Loucy (cell line): ENCODE measurements at regions not wholly inside any gene's neighbourhood (a gene's known extent, or its start where the extent isn't known, plus 50 kb on each side); places are given as distances from the start of the nearest gene placed in this dataset.

ENCODE experiments used
- H2AFZ ChIP-seq: fragments of 200-600 bp; sonication (generic); 2 replicates; pipeline ENCODE4 v1.6.0; 2016; ENCODE audit warnings: antibody characterized with exemption, mild to moderate bottlenecking, low read length, moderate library complexity
- H3F3A ChIP-seq: fragments of 200-600 bp; 2 replicates; pipeline ENCODE4 v1.6.0; 2016; ENCODE audit warnings: antibody characterized with exemption, low read depth, mild to moderate bottlenecking
- H3K27me3 ChIP-seq: fragments of 200-600 bp; sonication (generic); 2 replicates; pipeline ENCODE4 v1.6.1; 2014; ENCODE audit warnings: low read length, mild to moderate bottlenecking; ENCODE audit not compliant: insufficient read depth, poor library complexity, severe bottlenecking
- H3K36me3 ChIP-seq: fragments of 200-600 bp; sonication (generic); 2 replicates; pipeline ENCODE4 v1.6.1; 2016; ENCODE audit warnings: low read length; ENCODE audit not compliant: insufficient read depth
- H3K4me1 ChIP-seq: fragments of 200-600 bp; sonication (generic); 2 replicates; pipeline ENCODE4 v1.5.1; 2014; ENCODE audit warnings: low read length, mild to moderate bottlenecking; ENCODE audit not compliant: insufficient read depth, poor library complexity, severe bottlenecking
- H3K4me2 ChIP-seq: fragments of 200-600 bp; sonication (generic); 2 replicates; pipeline ENCODE4 v1.6.0; 2014; ENCODE audit warnings: antibody characterized with exemption, low read length, low read depth, mild to moderate bottlenecking; ENCODE audit not compliant: poor library complexity, severe bottlenecking
- H3K4me3 ChIP-seq: fragments of 200-600 bp; sonication (generic); 2 replicates; pipeline ENCODE4 v1.5.1; 2014; ENCODE audit warnings: low read length, mild to moderate bottlenecking, mixed read lengths; ENCODE audit not compliant: poor library complexity, severe bottlenecking
- H3K79me2 ChIP-seq: fragments of 200-600 bp; sonication (generic); 2 replicates; pipeline ENCODE4 v1.6.1; 2014; ENCODE audit warnings: low read length; ENCODE audit not compliant: insufficient read depth
- H3K9ac ChIP-seq: fragments of 200-600 bp; sonication (generic); 2 replicates; pipeline ENCODE4 v1.6.0; 2014; ENCODE audit warnings: mild to moderate bottlenecking, low read depth, low read length, moderate library complexity; ENCODE audit not compliant: poor library complexity, severe bottlenecking
- H3K9me2 ChIP-seq: fragments of 200-600 bp; sonication (generic); replicated peaks from 2 replicates; pipeline ENCODE4 v1.6.1; 2016; ENCODE audit warnings: low read depth, low read length, mixed read lengths
- H3K9me3 ChIP-seq: fragments of 200-600 bp; sonication (generic); 2 replicates; pipeline ENCODE4 v1.6.1; 2014; ENCODE audit warnings: mild to moderate bottlenecking, antibody characterized with exemption, low read length, low read depth; ENCODE audit not compliant: insufficient read depth
- H4K20me1 ChIP-seq: fragments of 200-600 bp; sonication (generic); 2 replicates; pipeline ENCODE4 v1.6.0; 2014; ENCODE audit warnings: antibody characterized with exemption, low read length, mild to moderate bottlenecking; ENCODE audit not compliant: insufficient read depth, poor library complexity, severe bottlenecking
- CTCF ChIP-seq: fragments of 200-600 bp; sonication (generic); conservative IDR thresholded peaks from 2 replicates; pipeline ENCODE4 v1.5.1; 2014; ENCODE audit warnings: mild to moderate bottlenecking, antibody characterized with exemption, low read length
- EZH2phosphoT487 ChIP-seq: fragments of 200-600 bp; IDR thresholded peaks from 2 replicates; pipeline ENCODE4 v1.6.1; 2018; ENCODE audit warnings: antibody characterized with exemption, mild to moderate bottlenecking, moderate library complexity, borderline replicate concordance

DNA sequence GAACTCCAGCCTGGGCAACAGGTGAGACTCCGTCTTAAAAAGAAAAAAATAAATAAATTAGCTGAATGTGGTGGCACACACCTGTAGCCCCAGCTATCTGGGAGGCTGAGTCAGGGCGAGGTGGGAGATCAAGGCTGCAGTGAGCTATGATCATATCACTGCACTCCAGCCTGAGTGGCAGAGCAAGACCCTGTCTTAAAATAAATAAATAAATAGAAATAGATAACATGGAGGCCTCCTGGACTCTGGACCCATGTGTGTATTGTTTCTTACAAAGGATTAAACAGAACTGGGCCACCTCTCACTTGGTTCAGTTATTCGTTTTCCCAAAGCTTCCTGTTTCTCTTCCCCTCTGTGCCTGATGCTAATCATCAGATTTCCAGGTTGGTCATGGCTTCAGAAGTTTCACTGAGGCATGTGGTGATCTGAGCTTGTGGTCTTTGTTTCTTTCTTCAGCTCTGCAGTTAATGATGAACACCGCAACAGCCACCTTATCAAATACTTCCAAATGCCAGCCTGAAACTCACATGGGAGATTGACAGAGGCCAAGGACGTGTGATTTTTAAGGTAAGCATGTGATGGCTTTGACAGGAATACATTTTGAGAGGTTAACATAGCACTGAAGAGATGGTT lies 83.3 kb upstream of the MAP4K4 start:
- H2AFZ ChIP-seq = 0 out of 2 replicates have a peak overlapping the region, but pooled peaks have one; percentile 8
- H3K79me2 ChIP-seq = no peaks in the 10 kb centered on the region
- H3F3A ChIP-seq = no peaks in the 10 kb centered on the region
- no peaks in the 10 kb centered on the region for H3K9me3 ChIP-seq
- no peaks in the 10 kb centered on the region for H3K27me3 ChIP-seq
- no peak for TF ChIP-seq CTCF
- TF ChIP-seq EZH2phosphoT487 = no peak
- H4K20me1 ChIP-seq = no peaks in the 10 kb centered on the region
- H3K4me1 ChIP-seq = peaks cover 5% of the 10 kb centered on the region
- H3K4me2 ChIP-seq = no peak overlapping the region
- no peaks in the 10 kb centered on the region for H3K36me3 ChIP-seq
- no peak overlapping the region for H3K9ac ChIP-seq
- H3K4me3 ChIP-seq = no peak overlapping the region
- H3K9me2 ChIP-seq = no peaks in the 10 kb centered on the region

DNA sequence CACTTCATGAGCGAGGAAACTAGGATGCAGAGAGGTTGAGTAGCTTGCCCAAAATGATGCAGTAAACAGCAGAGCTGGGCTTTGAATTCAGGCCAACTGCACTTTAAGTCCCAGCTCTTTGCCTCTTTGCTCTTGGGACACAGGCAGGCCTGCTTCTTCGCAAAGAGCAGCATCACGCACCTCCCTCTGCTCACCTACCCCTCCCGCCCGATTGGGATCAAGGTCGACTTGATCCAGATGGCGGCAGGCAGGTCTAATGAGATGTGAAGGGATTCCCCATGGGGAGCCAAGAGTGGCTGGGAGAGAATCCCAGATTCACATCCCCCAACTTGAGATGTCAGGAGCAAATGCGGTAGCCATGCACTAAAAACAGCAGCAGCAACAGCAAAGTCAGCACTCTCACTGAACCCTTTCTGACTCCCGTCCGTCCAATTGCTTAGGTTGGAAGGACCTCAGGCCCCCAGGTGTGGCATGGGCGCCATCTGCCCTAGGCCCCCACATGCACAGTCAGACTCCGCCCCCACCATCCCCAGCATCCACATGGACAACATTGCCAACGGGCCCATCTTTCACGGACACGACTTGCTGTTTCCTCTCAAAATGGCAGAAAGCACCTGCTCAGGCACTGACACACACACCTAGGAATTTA lies 84.3 kb upstream of the MAP4K4 start:
- TF ChIP-seq CTCF (no peak), EZH2phosphoT487 (no peak)
- Histone ChIP-seq H3K9me3 (no peaks in the 10 kb centered on the region), H3F3A (no peaks in the 10 kb centered on the region), H4K20me1 (no peaks in the 10 kb centered on the region), H3K9ac (no peak overlapping the region), H3K4me3 (no peak overlapping the region), H3K9me2 (no peaks in the 10 kb centered on the region), H2AFZ (no peak overlapping the region), H3K36me3 (no peaks in the 10 kb centered on the region), H3K27me3 (no peaks in the 10 kb centered on the region), H3K4me1 (no peaks in the 10 kb centered on the region), H3K79me2 (no peaks in the 10 kb centered on the region), H3K4me2 (no peak overlapping the region)

DNA sequence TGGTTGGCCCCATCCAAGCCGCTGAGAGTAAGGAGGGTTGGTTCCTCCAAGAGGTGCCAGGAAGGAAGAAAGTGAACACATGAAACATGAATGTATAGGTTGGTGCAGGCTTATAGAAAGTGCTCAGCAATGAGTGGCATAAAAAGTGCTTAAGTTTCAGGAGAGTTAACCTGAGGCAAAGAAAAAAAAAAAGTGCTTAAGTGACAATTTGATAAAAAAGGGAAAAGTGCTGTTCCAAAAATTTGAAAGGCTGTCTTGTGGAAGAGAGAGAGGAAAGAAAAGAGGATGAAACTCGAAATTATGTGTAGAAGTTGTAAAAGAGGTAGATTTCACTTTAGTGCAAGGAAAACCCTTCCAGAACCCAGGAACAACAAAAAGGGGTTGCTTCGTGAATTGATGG lies 85.5 kb upstream of the MAP4K4 start:
- Histone ChIP-seq H3K9me2 (no peaks in the 10 kb centered on the region), H3K36me3 (no peaks in the 10 kb centered on the region), H3F3A (no peaks in the 10 kb centered on the region), H3K4me3 (no peak overlapping the region), H4K20me1 (no peaks in the 10 kb centered on the region), H3K4me2 (no peak overlapping the region), H3K79me2 (no peaks in the 10 kb centered on the region), H3K9ac (no peak overlapping the region), H2AFZ (no peak overlapping the region), H3K27me3 (no peaks in the 10 kb centered on the region), H3K4me1 (peaks cover 3% of the 10 kb centered on the region), H3K9me3 (no peaks in the 10 kb centered on the region)
- TF ChIP-seq CTCF (no peak), EZH2phosphoT487 (no peak)
